ENCODE measurements at regions not wholly inside any gene's neighbourhood (a gene's known extent, or its start where the extent isn't known, plus 50 kb on each side); places are given as distances from the start of the nearest gene placed in this dataset.
"Not testable (repeated sequence)": the region's sequence is repeated elsewhere in the genome, so short reads cannot be mapped to it uniquely, and the experiment has no call there.

- no peak overlapping the region for H3K27ac ChIP-seq
- no peaks in the 10 kb centered on the region for H3K27me3 ChIP-seq (replicated peaks; ENCODE audit: insufficient read depth)
- peaks cover 0 to 9% of the 10 kb centered on the region in 2 donors for H3K4me1 ChIP-seq (ENCODE audit: control insufficient read depth in 1 of 2, low read depth in 2 of 2)
- no peaks in the 10 kb centered on the region for H3K9me3 ChIP-seq
- H3K36me3 ChIP-seq: no peaks in the 10 kb centered on the region
- DNase-seq (ENCODE audit: low spot score) (no peak), ATAC-seq (ENCODE audit: insufficient number of reproducible peaks, low FRiP score, low read depth) (no peak)
- peak overlapping the region; percentile 62 for H3K4me3 ChIP-seq
- no peak for TF ChIP-seq CTCF (IDR thresholded peaks at IDR 0.05)
Observed at GRCh38 chr22:49671331-49672013, 156.2 kb downstream of the BRD1 start.

DNA sequence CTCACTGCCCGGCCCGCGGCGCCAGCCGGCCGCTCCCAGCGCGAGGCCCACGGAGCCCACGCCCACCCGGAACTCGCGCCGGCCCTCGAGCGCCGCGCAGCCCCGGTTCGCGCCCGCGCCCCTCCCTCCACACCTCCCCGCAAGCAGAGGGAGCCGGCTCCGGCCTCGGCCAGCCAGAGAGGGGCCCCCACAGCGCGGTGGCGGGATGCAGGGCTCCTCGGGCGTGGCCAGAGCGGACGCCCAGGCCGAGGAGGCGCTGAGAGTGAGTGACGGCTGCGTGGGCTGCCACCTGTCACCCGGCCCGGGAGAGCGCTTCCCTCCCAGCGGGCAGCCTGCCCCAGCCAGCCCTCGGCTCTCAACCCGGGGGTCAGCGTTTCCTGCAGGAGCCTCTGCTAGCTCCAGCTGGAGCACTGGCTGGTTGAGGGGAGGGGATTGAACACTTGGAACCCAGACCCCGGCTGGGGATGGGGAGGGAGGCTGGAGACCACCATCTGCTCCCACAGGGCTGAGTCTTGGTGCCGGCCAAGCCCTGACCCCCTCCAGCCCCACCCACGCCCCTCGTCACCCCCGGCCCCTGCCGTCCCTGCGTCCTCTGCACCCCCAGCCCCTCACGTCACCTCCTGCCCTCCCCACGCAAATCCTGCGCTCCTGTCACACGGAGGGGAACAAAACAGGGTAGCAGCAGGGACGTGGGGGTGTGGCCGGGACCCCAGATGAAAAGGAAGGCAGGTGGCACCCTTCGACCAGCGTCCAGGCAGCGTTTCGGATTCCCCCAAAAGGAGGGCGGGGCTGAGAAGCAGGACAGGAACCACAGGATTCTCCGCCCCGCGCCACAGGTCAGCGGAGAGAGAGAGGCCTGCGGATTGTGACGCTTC is 157.0 kb downstream of the BRD1 start:
- H3K27ac ChIP-seq: no peak overlapping the region

GRCh38 chr22:49669969-49670455 is 157.7 kb downstream of the BRD1 start:
- not testable (repeated sequence) for H3K27ac ChIP-seq; H3K9me3 ChIP-seq; H3K27me3 ChIP-seq (replicated peaks; ENCODE audit: insufficient read depth); H3K36me3 ChIP-seq; DNase-seq (ENCODE audit: low spot score); ATAC-seq (ENCODE audit: insufficient number of reproducible peaks, low FRiP score, low read depth); H3K4me1 ChIP-seq (ENCODE audit: control insufficient read depth in 1 of 2, low read depth in 2 of 2)
- peak overlapping the region; percentile 62 for H3K4me3 ChIP-seq

More for the DNA sequence above, 157.0 kb downstream of the BRD1 start:
- Histone ChIP-seq H3K9me3 (no peaks in the 10 kb centered on the region), H3K36me3 (no peaks in the 10 kb centered on the region), H3K27me3 (replicated peaks; ENCODE audit: insufficient read depth) (no peaks in the 10 kb centered on the region), H3K4me3 (peak overlapping the region; percentile 62), H3K4me1 (ENCODE audit: control insufficient read depth in 1 of 2, low read depth in 2 of 2) (peaks cover 0 to 9% of the 10 kb centered on the region in 2 donors)
- ATAC-seq (ENCODE audit: insufficient number of reproducible peaks, low FRiP score, low read depth) (no peak), DNase-seq (ENCODE audit: low spot score) (no peak)
- no peak for TF ChIP-seq CTCF (IDR thresholded peaks at IDR 0.05)

- not testable (repeated sequence) for H3K36me3 ChIP-seq; H3K27ac ChIP-seq; H3K9me3 ChIP-seq; DNase-seq (ENCODE audit: low spot score); ATAC-seq (ENCODE audit: insufficient number of reproducible peaks, low FRiP score, low read depth); H3K27me3 ChIP-seq (replicated peaks; ENCODE audit: insufficient read depth); H3K4me1 ChIP-seq (ENCODE audit: control insufficient read depth in 1 of 2, low read depth in 2 of 2)
- peak overlapping the region; percentile 62 for H3K4me3 ChIP-seq
Observed at GRCh38 chr22:49669427-49669968, 158.2 kb downstream of the BRD1 start.

DNA sequence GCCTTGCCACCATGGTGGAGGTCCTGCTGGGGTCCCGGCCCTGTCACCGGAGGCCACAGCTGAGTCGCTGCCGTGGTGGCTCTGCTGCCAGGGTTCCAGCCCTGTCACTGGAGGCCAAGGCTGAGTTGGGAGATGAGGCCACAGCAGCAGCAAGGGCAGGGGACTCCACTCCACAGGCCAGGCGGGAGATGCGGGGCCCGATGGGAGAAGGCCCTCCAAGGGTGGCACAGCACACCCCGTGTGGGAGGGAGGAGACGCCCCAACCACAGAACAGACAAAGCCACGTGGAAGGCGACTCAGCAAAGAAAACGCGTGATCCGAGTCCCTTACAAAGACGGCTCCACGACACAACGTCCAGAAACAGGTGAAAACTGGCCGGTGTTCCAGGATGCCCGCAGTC is 159.3 kb downstream of the BRD1 start:
- ATAC-seq (ENCODE audit: insufficient number of reproducible peaks, low FRiP score, low read depth): no peak
- Histone ChIP-seq H3K4me3 (no peak overlapping the region), H3K4me1 (ENCODE audit: control insufficient read depth in 1 of 2, low read depth in 2 of 2) (peaks cover 0 to 9% of the 10 kb centered on the region in 2 donors), H3K9me3 (no peaks in the 10 kb centered on the region), H3K36me3 (no peaks in the 10 kb centered on the region), H3K27ac (no peak overlapping the region), H3K27me3 (replicated peaks; ENCODE audit: insufficient read depth) (no peaks in the 10 kb centered on the region)
- DNase-seq (ENCODE audit: low spot score): no peak
- no peak for TF ChIP-seq CTCF (IDR thresholded peaks at IDR 0.05)

- no peak for DNase-seq (ENCODE audit: low spot score)
- ATAC-seq (ENCODE audit: insufficient number of reproducible peaks, low FRiP score, low read depth): no peak
Observed at GRCh38 chr22:49667236-49667635, 160.4 kb downstream of the BRD1 start.

More at GRCh38 chr22:49667236-49667635, 160.4 kb downstream of the BRD1 start:
- H3K36me3 ChIP-seq: no peaks in the 10 kb centered on the region
- H3K27ac ChIP-seq: no peak overlapping the region
- no peak for TF ChIP-seq CTCF (IDR thresholded peaks at IDR 0.05)
- peaks cover 0 to 9% of the 10 kb centered on the region in 2 donors for H3K4me1 ChIP-seq (ENCODE audit: control insufficient read depth in 1 of 2, low read depth in 2 of 2)
- no peaks in the 10 kb centered on the region for H3K27me3 ChIP-seq (replicated peaks; ENCODE audit: insufficient read depth)
- no peaks in the 10 kb centered on the region for H3K9me3 ChIP-seq
- peak overlapping the region; percentile 21 for H3K4me3 ChIP-seq
